Astrocyte of the spinal cord (primary cell): ENCODE measurements at regions not wholly inside any gene's neighbourhood (a gene's known extent, or its start where the extent isn't known, plus 50 kb on each side); places are given as distances from the start of the nearest gene placed in this dataset.

Source experiments
- DNase-seq: peaks from one replicate; pipeline ENCODE4 v3.0.0; 2011; ENCODE audit warnings: low read depth, low spot score
- H3K4me3 ChIP-seq: 2 replicates; pipeline ENCODE4 v1.5.1; 2011; ENCODE audit warnings: low read depth, mild to moderate bottlenecking, low read length, moderate library complexity
- CTCF ChIP-seq: IDR thresholded peaks from 2 replicates; pipeline ENCODE4 v1.5.1; 2012; ENCODE audit warnings: low read depth, mild to moderate bottlenecking, low read length, inconsistent platforms
- in situ Hi-C: cut with HindIII; loops from 2 replicates; pipeline ENCODE4 v1.10.0; 2017; ENCODE audit warnings: low sequenced_read_pairs

- DNase-seq, result no peak
Observed at GRCh38 chr17:65368341-65368740, 193.1 kb downstream of the AXIN2 start.

GRCh38 chr17:65366102-65366844 lies 195.2 kb downstream of the AXIN2 start:
- no peak for DNase-seq
- in situ Hi-C loops, result no loop called here

More at GRCh38 chr17:65368341-65368740, 193.1 kb downstream of the AXIN2 start:
- no peak overlapping the region for H3K4me3 ChIP-seq
- in situ Hi-C loops, result no loop called here
- TF ChIP-seq CTCF, result no peak

GRCh38 chr17:65365169-65365568 lies 196.3 kb downstream of the AXIN2 start:
- DNase-seq, result no peak
- in situ Hi-C loops, result no loop called here
- no peak for TF ChIP-seq CTCF
- H3K4me3 ChIP-seq, result no peak overlapping the region

More at GRCh38 chr17:65366102-65366844, 195.2 kb downstream of the AXIN2 start:
- no peak for TF ChIP-seq CTCF
- no peak overlapping the region for H3K4me3 ChIP-seq

GRCh38 chr17:65364438-65364837 lies 197.0 kb downstream of the AXIN2 start:
- in situ Hi-C loops, result no loop called here
- TF ChIP-seq CTCF, result no peak
- H3K4me3 ChIP-seq, result no peak overlapping the region
- DNase-seq, result no peak

GRCh38 chr17:65362826-65363225 lies 198.6 kb downstream of the AXIN2 start:
- H3K4me3 ChIP-seq, result no peak overlapping the region
- no peak for TF ChIP-seq CTCF
- in situ Hi-C loops, result no loop called here
- no peak for DNase-seq

GRCh38 chr17:65360961-65361552 lies 200.4 kb downstream of the AXIN2 start:
- no peak overlapping the region for H3K4me3 ChIP-seq
- in situ Hi-C loops, result no loop called here
- no peak for TF ChIP-seq CTCF
- no peak for DNase-seq
